ENCODE measurements at regions not wholly inside any gene's neighbourhood (a gene's known extent, or its start where the extent isn't known, plus 50 kb on each side); places are given as distances from the start of the nearest gene placed in this dataset.

- no peaks in the 10 kb centered on the region for H3K9me1 ChIP-seq (ENCODE audit: insufficient read depth, low read length)
- H4K91ac ChIP-seq (ENCODE audit: insufficient read depth, low read depth, low read length), result no peak overlapping the region
- no peak for TF ChIP-seq NFE2L2 (IDR thresholded peaks at IDR 0.05; ENCODE audit: low read depth, low read length)
- TF ChIP-seq CEBPB (IDR thresholded peaks at IDR 0.05; ENCODE audit: low read depth, low read length), result peak; percentile 79
- peak overlapping the region; percentile 31; the same call in 1 of the 2 replicates for H2BK20ac ChIP-seq (ENCODE audit: low read depth, low read length)
- no peaks in the 10 kb centered on the region for H3K79me1 ChIP-seq (ENCODE audit: low read depth in 1 of 2, low read length in 2 of 2)
- no peak overlapping the region for H4K5ac ChIP-seq (ENCODE audit: low read depth, low read length)
- H3K14ac ChIP-seq (replicated peaks; ENCODE audit: low read depth, low read length), result 0 out of 2 replicates have a peak overlapping the region, but pooled peaks have one; percentile 5
- no peak overlapping the region for H2AK5ac ChIP-seq (ENCODE audit: low read depth, low read length)
- no peak overlapping the region for H2BK15ac ChIP-seq (ENCODE audit: low read depth, low read length)
- no peak overlapping the region; a peak in 1 of 4 replicates for H4K8ac ChIP-seq (ENCODE audit: low read depth in 2 of 2, low read length in 2 of 2)
- no TSS peak for BruUV-seq (replicated peaks)
- peak; percentile 14; the same call in 1 of the 2 replicates for ATAC-seq (ENCODE audit: low read depth)
- H2BK120ac ChIP-seq (ENCODE audit: low read depth, low read length), result no peak overlapping the region
- no peak overlapping the region for H3K4me3 ChIP-seq (ENCODE audit: insufficient read depth, low read depth, low read length)
- no peak overlapping the region for H3K56ac ChIP-seq (ENCODE audit: extremely low read depth, insufficient read depth, low read length)
- intact Hi-C loops (cut with micrococcal nuclease) (no loop called here), in situ Hi-C loops (cut with MboI; ENCODE audit: low sequenced_read_pairs) (loop anchor here (25.0 kb wide), 1 partner anchor 1602 kb away; no protein-coding TSS in a partner anchor), dilution Hi-C loops (cut with HindIII; ENCODE audit: low sequenced_read_pairs, unreplicated experiment) (no loop called here)
- H3K23ac ChIP-seq (ENCODE audit: low read depth, low read length), result no peak overlapping the region
- ChIA-PET POLR2A (ENCODE audit: unreplicated experiment) (no interaction called here), CTCF (no interaction called here)
- peaks cover 2% of the 10 kb centered on the region for H3K4me1 ChIP-seq (ENCODE audit: control insufficient read depth, insufficient read depth, low read length)
- no peaks in the 10 kb centered on the region for H3K27me3 ChIP-seq (ENCODE audit: control insufficient read depth, insufficient read depth, low read length)
- peak overlapping the region; percentile 35; the same call in 1 of the 2 replicates for H3K4me2 ChIP-seq (ENCODE audit: low read depth, low read length)
- WGBS, 2 experiments (ENCODE audit: extremely low coverage in 2 of 2, insufficient read length in 1 of 2), result no CpG with 5 or more reads among the region's 2 CpGs
- no peak overlapping the region for H2AK9ac ChIP-seq (replicated peaks; ENCODE audit: low read depth, low read length, poor library complexity)
- no peak overlapping the region for H3K27ac ChIP-seq (ENCODE audit: insufficient read depth, low read length)
- no peak overlapping the region for H3K18ac ChIP-seq (ENCODE audit: low read depth, low read length)
- H3K9me3 ChIP-seq (ENCODE audit: control insufficient read depth, insufficient read depth, low read length), result no peaks in the 10 kb centered on the region
- no peak overlapping the region for H3K4ac ChIP-seq (ENCODE audit: low read depth, low read length)
- no peaks in the 10 kb centered on the region for H3K36me3 ChIP-seq (ENCODE audit: control insufficient read depth, insufficient read depth, low read length)
- no peak overlapping the region for H2AFZ ChIP-seq (replicated peaks; ENCODE audit: low read length, poor library complexity)
- no peaks in the 10 kb centered on the region for H4K20me1 ChIP-seq (ENCODE audit: insufficient read depth, low read length)
- DNase-seq, result peak; percentile 51
- no peak overlapping the region for H2BK5ac ChIP-seq (ENCODE audit: low read depth, low read length, poor library complexity, severe bottlenecking)
- no peak overlapping the region for H3K9ac ChIP-seq (ENCODE audit: low read depth, low read length)
Measured at GRCh38 chr4:177964693-177965168, 522.5 kb upstream of the AGA start.

Measured in IMR-90 (cell line).